HG03280 (cell line): ENCODE measurements at regions not wholly inside any gene's neighbourhood (a gene's known extent, or its start where the extent isn't known, plus 50 kb on each side); places are given as distances from the start of the nearest gene placed in this dataset.
"Not testable (repeated sequence)": the region's sequence is repeated elsewhere in the genome, so short reads cannot be mapped to it uniquely, and the experiment has no call there.

Source experiments
- ATAC-seq: cut with Tn5 transposase; IDR thresholded peaks from one replicate; pipeline ENCODE4 v1.9.1; 2021; ENCODE audit warnings: mild to moderate bottlenecking, moderate library complexity; ENCODE audit not compliant: unreplicated experiment

DNA sequence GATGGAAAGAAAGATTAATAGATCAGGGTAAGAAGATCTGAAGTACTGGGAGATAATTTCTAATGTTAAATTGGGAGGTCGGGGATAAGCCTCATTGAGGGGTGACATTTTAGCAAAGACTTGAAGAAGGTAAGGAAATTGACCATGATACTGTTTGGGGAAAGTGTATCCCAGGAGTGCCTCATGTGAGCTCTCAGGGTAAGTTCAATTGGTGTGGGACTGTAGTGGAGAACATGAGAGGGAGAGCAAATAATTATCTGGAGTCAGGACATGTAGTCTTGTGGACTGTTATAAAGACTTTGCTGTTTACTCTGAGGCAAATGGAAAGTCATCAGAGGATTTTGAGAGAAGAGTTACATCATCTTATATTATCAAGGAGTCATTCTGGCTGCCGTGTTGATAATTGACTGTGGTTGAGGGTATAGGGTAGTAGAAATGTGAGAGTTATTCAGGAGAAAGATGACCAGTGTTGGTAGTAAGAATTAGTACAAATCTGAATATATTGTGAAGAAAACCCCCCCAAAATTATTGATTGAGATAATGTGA lies 624.4 kb downstream of the ADCYAP1 start:
- no peak for ATAC-seq

DNA sequence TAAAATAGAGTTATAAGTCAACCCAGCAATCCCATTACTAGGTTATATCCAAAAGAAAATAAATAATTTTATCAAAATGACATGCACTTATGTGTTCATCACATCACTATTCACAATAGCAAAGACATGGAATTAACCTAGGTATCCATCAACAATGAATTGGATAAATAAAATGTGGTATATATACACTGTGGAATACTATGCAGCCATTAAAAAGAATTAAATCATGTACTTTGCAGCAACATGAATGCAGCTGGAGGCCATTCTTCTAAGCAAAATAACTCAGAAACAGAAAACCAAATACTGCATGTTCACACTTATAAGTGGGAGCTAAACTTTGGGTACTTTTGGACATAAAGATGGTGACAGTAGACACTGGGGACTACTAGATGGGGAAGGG lies 626.0 kb downstream of the ADCYAP1 start:
- no peak for ATAC-seq

DNA sequence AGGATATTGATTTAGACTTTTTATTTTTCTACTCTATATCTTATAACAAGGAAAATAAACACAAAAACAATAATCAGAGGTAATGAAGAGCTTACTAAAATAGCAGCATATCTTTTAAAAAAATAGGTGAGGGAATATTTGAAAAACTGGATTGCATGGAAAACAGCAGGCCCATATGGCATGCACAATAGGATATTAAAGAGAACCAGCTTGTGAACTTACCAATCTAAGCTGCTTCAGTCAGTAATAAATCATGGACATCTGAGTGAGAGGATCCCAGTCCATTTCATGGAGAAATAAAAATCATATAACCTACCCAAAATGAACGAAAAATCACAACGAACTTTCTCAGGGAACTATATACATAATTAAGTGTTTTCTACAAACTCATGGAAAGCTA lies 634.6 kb downstream of the ADCYAP1 start:
- ATAC-seq: no peak

GRCh38 chr18:1541478-1541877 lies 636.8 kb downstream of the ADCYAP1 start:
- no peak for ATAC-seq

GRCh38 chr18:1542230-1542774 lies 637.6 kb downstream of the ADCYAP1 start:
- ATAC-seq: no peak

GRCh38 chr18:1544016-1544415 lies 639.3 kb downstream of the ADCYAP1 start:
- no peak for ATAC-seq

DNA sequence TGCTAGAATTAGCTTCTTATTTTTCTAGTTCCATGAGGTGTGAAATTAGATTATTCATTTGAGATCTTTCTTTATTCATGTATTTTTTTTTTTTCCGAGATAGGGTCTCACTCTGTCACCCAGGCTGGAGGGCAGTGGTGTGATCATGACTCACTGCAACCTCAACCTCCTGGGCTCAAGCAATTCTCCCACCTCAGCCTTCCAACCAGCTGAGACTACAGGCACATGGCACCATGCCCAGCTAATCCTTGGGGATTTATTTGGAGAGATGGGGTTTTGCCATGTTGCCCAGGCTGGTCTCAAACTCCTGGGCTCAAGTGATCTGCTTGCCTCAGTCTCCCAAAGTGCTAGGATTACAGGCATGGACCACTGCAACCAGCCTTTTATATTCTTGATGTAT lies 653.0 kb downstream of the ADCYAP1 start:
- ATAC-seq: not testable (repeated sequence)

- no peak for ATAC-seq
Observed at GRCh38 chr18:1559563-1559962, 654.9 kb downstream of the ADCYAP1 start.

DNA sequence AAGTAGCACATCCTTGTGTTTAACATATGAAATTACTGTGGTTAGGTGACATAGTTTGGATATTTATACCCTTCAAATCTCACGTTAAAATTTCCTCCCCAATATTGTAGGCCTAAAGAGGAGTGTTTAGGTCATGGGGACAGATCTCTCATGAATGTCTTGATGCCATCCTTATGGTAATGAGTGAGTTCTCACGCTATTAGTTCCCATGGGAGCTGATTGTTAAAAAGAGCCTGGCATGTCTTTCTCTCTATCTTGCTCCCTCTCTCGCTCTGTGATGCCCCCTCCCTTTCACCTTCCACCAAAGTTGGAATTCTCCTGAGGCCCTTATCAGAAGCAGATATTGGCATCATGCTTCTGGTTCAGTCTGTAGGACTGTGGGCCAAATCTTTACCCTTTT lies 660.1 kb downstream of the ADCYAP1 start:
- ATAC-seq: no peak

- ATAC-seq: no peak
Observed at GRCh38 chr18:1571206-1571605, 666.5 kb downstream of the ADCYAP1 start.

- no peak for ATAC-seq
Observed at GRCh38 chr18:1573732-1574131, 669.1 kb downstream of the ADCYAP1 start.

DNA sequence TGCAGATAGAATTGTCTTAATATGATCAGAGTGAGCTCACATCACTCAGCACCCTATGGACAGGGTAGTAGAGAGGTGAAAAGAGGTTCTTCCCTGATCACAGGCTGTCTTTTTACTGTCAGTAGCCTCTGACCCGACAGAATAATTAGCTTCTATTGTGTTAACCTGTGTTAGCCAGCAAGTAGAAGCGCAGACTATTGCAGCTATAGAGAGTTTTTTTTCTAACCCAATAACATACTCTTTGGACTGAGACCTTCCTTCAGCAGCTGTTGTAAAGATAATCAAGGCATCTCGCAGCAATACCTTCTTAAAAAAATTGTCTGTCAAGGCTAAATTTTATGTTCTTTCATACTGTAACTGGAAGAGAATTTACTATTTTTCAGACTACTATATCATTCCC lies 670.4 kb downstream of the ADCYAP1 start:
- ATAC-seq: no peak

GRCh38 chr18:1578505-1578904 lies 673.8 kb downstream of the ADCYAP1 start:
- no peak for ATAC-seq

DNA sequence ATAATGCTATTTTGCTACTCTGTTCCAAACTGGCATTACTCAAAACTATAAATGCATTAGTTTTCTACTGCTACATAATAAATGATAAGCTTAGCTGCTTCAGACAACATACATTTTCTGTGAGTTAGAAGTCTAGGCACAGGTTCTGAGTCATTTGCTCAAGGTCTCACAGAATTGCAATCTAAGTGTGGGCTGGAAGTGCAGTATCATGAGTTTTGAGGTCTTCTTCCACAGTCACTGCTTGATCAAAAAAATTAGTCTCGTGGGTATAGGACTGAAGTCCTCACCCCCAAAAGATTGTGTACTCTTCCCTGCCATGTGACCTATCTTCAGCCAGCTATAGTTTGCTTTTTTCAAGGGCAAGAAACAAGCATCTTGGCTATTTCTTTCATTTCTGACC lies 676.9 kb downstream of the ADCYAP1 start:
- ATAC-seq: no peak

DNA sequence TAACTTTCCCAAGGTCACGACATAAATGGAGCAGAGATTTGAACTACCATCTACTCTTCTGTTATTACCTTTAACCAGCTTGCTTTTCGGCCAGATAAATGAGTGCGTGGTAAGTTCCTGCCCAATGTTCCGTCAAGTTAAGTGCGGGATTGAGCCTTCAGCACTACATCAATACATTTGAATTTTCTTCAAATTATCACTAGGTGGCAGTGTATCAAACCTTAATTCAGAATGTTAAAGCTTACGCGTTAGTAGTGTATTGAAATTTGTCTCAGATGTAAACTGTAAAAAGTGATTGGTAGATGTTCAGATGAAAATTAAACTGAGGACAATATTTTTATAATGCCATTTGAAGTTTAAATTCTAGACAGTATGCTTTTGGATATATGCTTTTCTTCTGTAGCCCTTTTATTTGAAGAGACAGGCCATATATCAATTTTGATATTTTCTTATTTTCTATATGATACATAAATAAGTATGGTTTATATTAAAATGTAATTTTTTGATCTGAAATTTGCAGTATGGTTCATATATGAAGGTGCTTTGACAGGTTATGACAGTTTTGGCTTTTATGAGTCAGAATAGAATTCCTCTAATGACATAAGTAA lies 681.3 kb downstream of the ADCYAP1 start:
- no peak for ATAC-seq

GRCh38 chr18:1593091-1593490 lies 688.4 kb downstream of the ADCYAP1 start:
- ATAC-seq: no peak

- no peak for ATAC-seq
Observed at GRCh38 chr18:1595195-1595594, 690.5 kb downstream of the ADCYAP1 start.

GRCh38 chr18:1599196-1599595 lies 694.5 kb downstream of the ADCYAP1 start:
- ATAC-seq: no peak

GRCh38 chr18:1604751-1605150 lies 700.1 kb downstream of the ADCYAP1 start:
- no peak for ATAC-seq

DNA sequence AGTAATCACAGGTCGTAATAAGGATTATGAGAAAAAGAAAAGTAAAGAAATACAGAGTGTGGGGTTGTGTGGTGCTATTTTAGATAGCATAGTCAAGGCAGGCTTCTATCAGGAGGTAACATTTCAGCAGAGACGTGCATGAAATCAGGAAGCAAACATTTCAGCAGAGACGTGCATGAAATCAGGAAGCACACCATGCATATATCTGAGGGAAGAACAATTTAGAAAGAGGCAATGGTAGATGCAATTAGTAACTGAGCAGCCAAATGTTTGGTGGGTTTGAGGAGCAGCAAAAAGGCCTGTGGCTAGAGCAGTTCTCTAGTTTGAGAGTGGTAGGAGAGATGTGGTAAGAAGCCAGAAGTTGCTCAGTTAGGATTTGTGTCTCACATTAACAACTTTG lies 713.7 kb downstream of the ADCYAP1 start:
- ATAC-seq: no peak

- no peak for ATAC-seq
Observed at GRCh38 chr18:1619507-1619906, 714.8 kb downstream of the ADCYAP1 start.

DNA sequence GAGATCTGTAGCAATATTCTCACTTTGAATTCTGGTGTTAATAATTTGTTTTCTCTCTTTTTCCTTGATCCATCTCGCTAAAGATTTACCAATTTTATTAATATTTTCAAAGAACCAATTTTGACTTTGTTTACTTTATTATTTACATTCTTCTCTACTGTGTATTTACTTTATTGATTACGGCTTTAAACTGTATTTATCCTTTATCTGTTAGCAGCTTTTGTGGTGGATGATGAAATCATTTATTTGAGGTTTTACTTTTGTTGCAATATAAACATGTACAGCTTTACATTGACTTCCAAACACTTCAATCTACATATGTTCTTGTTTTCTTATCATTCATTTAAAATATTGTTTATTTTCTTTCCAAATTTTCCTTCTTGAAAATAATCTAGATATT lies 719.9 kb downstream of the ADCYAP1 start:
- no peak for ATAC-seq

- no peak for ATAC-seq
Observed at GRCh38 chr18:1627494-1627893, 722.8 kb downstream of the ADCYAP1 start.
